H9 (cell line): ENCODE measurements at regions not wholly inside any gene's neighbourhood (a gene's known extent, or its start where the extent isn't known, plus 50 kb on each side); places are given as distances from the start of the nearest gene placed in this dataset.

Source experiments
- DNase-seq: peaks from one replicate; pipeline ENCODE4 v3.0.0-alpha.2; 2017
- H2AFZ ChIP-seq: one replicate; pipeline ENCODE4 v1.6.1; 2013; ENCODE audit warnings: mild to moderate bottlenecking, low read length, control low read depth, moderate library complexity
- H2AK5ac ChIP-seq: 2 replicates; pipeline ENCODE4 v1.6.1; 2013; ENCODE audit warnings: low read length, control low read depth, mixed read lengths; ENCODE audit not compliant: insufficient read length
- H2BK120ac ChIP-seq: one replicate; pipeline ENCODE4 v1.6.1; 2013; ENCODE audit warnings: low read depth, mild to moderate bottlenecking, low read length, control low read depth, inconsistent platforms; ENCODE audit not compliant: poor library complexity, severe bottlenecking
- H2BK12ac ChIP-seq: 2 replicates; pipeline ENCODE4 v1.6.1; 2013; ENCODE audit warnings: low read length, control low read depth, mixed read lengths, low read depth; ENCODE audit not compliant: insufficient read length
- H2BK15ac ChIP-seq: 2 replicates; pipeline ENCODE4 v1.6.1; 2013; ENCODE audit warnings: low read depth, low read length, control low read depth
- H2BK20ac ChIP-seq: one replicate; pipeline ENCODE4 v1.6.1; 2013; ENCODE audit warnings: low read depth, mild to moderate bottlenecking, low read length, control low read depth, inconsistent platforms; ENCODE audit not compliant: poor library complexity, severe bottlenecking
- H2BK5ac ChIP-seq: 2 replicates; pipeline ENCODE4 v1.6.1; 2013; ENCODE audit warnings: low read length, control low read depth, mixed read lengths; ENCODE audit not compliant: insufficient read length
- H3K14ac ChIP-seq: 2 replicates; pipeline ENCODE4 v1.6.1; 2013; ENCODE audit warnings: low read length, control low read depth; ENCODE audit not compliant: insufficient read depth
- H3K18ac ChIP-seq: 2 replicates; pipeline ENCODE4 v1.6.1; 2013; ENCODE audit warnings: low read depth, mild to moderate bottlenecking, mixed read lengths, low read length, control low read depth; ENCODE audit not compliant: insufficient read length
- H3K23ac ChIP-seq: 2 replicates; pipeline ENCODE4 v1.6.1; 2013; ENCODE audit warnings: low read length, control low read depth, mixed read lengths, low read depth; ENCODE audit not compliant: insufficient read length
- H3K23me2 ChIP-seq: 2 replicates; pipeline ENCODE4 v1.6.1; 2013; ENCODE audit warnings: low read depth, mild to moderate bottlenecking, mixed read lengths, low read length, control low read depth; ENCODE audit not compliant: insufficient read length, poor library complexity, severe bottlenecking
- H3K27ac ChIP-seq: 2 replicates; pipeline ENCODE4 v1.5.1; 2013; ENCODE audit warnings: low read length, control low read depth, mixed read lengths, low read depth; ENCODE audit not compliant: insufficient read length
- H3K27me3 ChIP-seq: 2 replicates; pipeline ENCODE4 v1.6.1; 2013; ENCODE audit warnings: low read length, control low read depth, inconsistent platforms; ENCODE audit not compliant: insufficient read depth
- H3K4ac ChIP-seq: 2 replicates; pipeline ENCODE4 v1.6.1; 2013; ENCODE audit warnings: low read depth, mild to moderate bottlenecking, control low read depth, inconsistent platforms, low read length, moderate library complexity
- H3K4me1 ChIP-seq: 2 replicates; pipeline ENCODE4 v1.6.1; 2013; ENCODE audit warnings: low read length, control low read depth, inconsistent platforms; ENCODE audit not compliant: insufficient read depth
- H3K4me2 ChIP-seq: 2 replicates; pipeline ENCODE4 v1.6.1; 2013; ENCODE audit warnings: low read length, control low read depth, mixed read lengths; ENCODE audit not compliant: insufficient read length, insufficient read depth
- H3K56ac ChIP-seq: 2 replicates; pipeline ENCODE4 v1.6.1; 2013; ENCODE audit warnings: low read depth, mild to moderate bottlenecking, mixed read lengths, low read length, control low read depth; ENCODE audit not compliant: insufficient read length
- H3K79me1 ChIP-seq: 2 replicates; pipeline ENCODE4 v1.6.1; 2013; ENCODE audit warnings: low read depth, mild to moderate bottlenecking, moderate library complexity, low read length, control low read depth, inconsistent platforms; ENCODE audit not compliant: insufficient read depth, poor library complexity, severe bottlenecking
- H3K79me2 ChIP-seq: 2 replicates; pipeline ENCODE4 v1.6.1; 2013; ENCODE audit warnings: low read length, control low read depth, inconsistent platforms; ENCODE audit not compliant: insufficient read depth
- H3K9ac ChIP-seq: 2 replicates; pipeline ENCODE4 v1.6.1; 2013; ENCODE audit warnings: low read length, control low read depth, mixed read lengths; ENCODE audit not compliant: insufficient read length; ENCODE audit errors: extremely low read depth
- H3K9me3 ChIP-seq: one replicate; pipeline ENCODE4 v1.6.1; 2013; ENCODE audit warnings: low read depth, low read length, inconsistent platforms; ENCODE audit not compliant: control insufficient read depth
- H3T11ph ChIP-seq: one replicate; pipeline ENCODE4 v1.6.1; 2013; ENCODE audit warnings: mild to moderate bottlenecking, low read length, control low read depth, inconsistent platforms
- H4K20me1 ChIP-seq: one replicate; pipeline ENCODE4 v1.6.1; 2013; ENCODE audit not compliant: control insufficient read depth, insufficient read length, insufficient read depth
- H4K5ac ChIP-seq: 2 replicates; pipeline ENCODE4 v1.6.1; 2013; ENCODE audit warnings: low read depth, mild to moderate bottlenecking, mixed read lengths, low read length, control low read depth; ENCODE audit not compliant: insufficient read length
- H4K8ac ChIP-seq: replicated peaks from 2 replicates; pipeline ENCODE4 v1.6.1; 2013; ENCODE audit warnings: low read length, control low read depth, mixed read lengths, low read depth; ENCODE audit not compliant: insufficient read length
- H4K91ac ChIP-seq: 2 replicates; pipeline ENCODE4 v1.6.1; 2013; ENCODE audit warnings: low read depth, mild to moderate bottlenecking, moderate library complexity, mixed read lengths, low read length, control low read depth; ENCODE audit not compliant: insufficient read length
- H3K27ac Mint-ChIP-seq, 3 experiments: 2 replicates in 2 of 3; 3 replicates in 1 of 3; pipeline ENCODE4 v1.8.0; 2020 to 2021; ENCODE audit warnings: mixed read lengths in 3 of 3, mild to moderate bottlenecking in 1 of 3, moderate library complexity in 1 of 3
- H3K27me3 Mint-ChIP-seq: 2 replicates; pipeline ENCODE4 v1.8.0; 2021; ENCODE audit warnings: low read depth, mild to moderate bottlenecking, moderate library complexity, mixed read lengths
- H3K36me3 Mint-ChIP-seq, 3 experiments: 2 replicates in 2 of 3; 3 replicates in 1 of 3; pipeline ENCODE4 v1.8.0; 2020 to 2021; ENCODE audit warnings: low read depth in 3 of 3, mixed read lengths in 3 of 3; ENCODE audit not compliant: insufficient read depth in 1 of 3
- H3K4me1 Mint-ChIP-seq, 2 experiments: 2 replicates each; pipeline ENCODE4 v1.8.0; 2020; ENCODE audit warnings: mixed read lengths in 2 of 2
- H3K4me3 Mint-ChIP-seq, 2 experiments: 2 replicates in 1 of 2; 3 replicates in 1 of 2; pipeline ENCODE4 v1.8.0; 2020 to 2021; ENCODE audit warnings: mild to moderate bottlenecking in 2 of 2, mixed read lengths in 2 of 2, moderate library complexity in 1 of 2
- H3K9me3 Mint-ChIP-seq, 2 experiments: 2 replicates in 1 of 2; 3 replicates in 1 of 2; pipeline ENCODE4 v1.8.0; 2020; ENCODE audit warnings: mild to moderate bottlenecking in 2 of 2, mixed read lengths in 2 of 2, moderate library complexity in 1 of 2
- WGBS: extraction: QIAGEN DNeasy Blood & Tissue Kit; methylation state at CpG from one replicate; pipeline ENCODE4 v1.1.7; 2013; ENCODE audit warnings: missing lambda C conversion rate, low lambda C conversion rate, mixed read lengths; ENCODE audit not compliant: insufficient read length; ENCODE audit errors: extremely low coverage; 5-methylcytosine and 5-hydroxymethylcytosine counted together
- TF ChIP-seq, protein P1 (sequence below): fragments of 200-600 bp; sonication (generic); conservative IDR thresholded peaks from 3 replicates; pipeline ENCODE4 v1.8.0; 2021; ENCODE audit warnings: antibody characterized with exemption, mild to moderate bottlenecking

DNA sequence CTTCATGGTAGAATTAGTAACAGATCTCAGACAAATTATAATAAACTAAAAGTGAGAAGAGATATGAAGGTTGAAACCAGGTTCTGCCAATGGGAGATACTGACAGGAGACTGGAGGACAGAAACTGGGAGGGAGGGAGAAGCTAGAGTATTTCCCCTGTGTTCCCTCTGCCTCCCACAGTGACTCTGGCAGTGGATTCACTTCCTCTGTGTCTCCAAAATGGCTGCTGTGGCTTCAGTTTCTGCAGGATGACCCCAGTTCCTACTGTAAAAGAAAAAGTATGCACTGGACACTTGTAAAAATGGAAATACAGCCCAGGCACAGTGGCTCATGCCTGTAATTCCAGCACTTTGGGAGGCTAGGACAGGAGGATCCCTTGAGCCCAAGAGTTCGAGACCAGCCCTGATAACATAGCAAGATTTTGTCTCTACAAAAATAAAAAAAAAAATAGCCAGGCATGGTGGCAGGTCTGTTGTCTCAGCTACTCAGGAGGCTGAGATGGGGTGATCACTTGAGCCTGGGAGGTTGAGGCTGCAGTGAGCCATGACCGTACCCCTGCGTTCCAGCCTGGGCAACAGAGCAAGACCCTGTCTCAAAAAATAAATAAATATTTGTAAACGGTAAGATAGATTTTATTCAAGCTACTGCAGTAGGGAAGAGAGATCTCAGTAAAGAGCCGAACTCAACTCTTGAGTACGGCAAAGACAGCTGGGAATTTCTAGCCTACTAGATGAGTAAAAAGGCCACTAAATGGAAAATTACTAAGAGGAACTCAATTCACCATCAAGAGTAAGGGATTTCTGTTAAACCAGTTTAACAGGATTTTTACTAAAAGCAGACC lies 156.6 kb upstream of the TRIM24 start:
- Histone ChIP-seq H3K4me2 (no peak overlapping the region), H3T11ph (no peak overlapping the region), H3K27ac (no peak overlapping the region), H4K91ac (no peak overlapping the region), H2BK15ac (no peak overlapping the region), H3K4me1 (no peaks in the 10 kb centered on the region; the same call in 1 of the 2 replicates), H2BK20ac (no peak overlapping the region), H2AFZ (no peak overlapping the region), H3K9ac (no peak overlapping the region), H3K23ac (no peak overlapping the region), H3K56ac (no peak overlapping the region), H2BK120ac (no peak overlapping the region), H3K23me2 (no peaks in the 10 kb centered on the region), H4K5ac (no peak overlapping the region), H4K8ac (no peak overlapping the region), H3K14ac (no peak overlapping the region), H3K4ac (no peak overlapping the region), H3K18ac (no peak overlapping the region), H3K79me2 (no peaks in the 10 kb centered on the region), H2BK5ac (no peak overlapping the region), H3K27me3 (no peaks in the 10 kb centered on the region), H3K79me1 (no peaks in the 10 kb centered on the region), H3K9me3 (no peaks in the 10 kb centered on the region), H2AK5ac (no peak overlapping the region), H2BK12ac (no peak overlapping the region), H4K20me1 (no peaks in the 10 kb centered on the region)
- Mint-ChIP-seq H3K27me3 (no peaks in the 10 kb centered on the region), H3K27ac (no peak overlapping the region), H3K9me3 (no peaks in the 10 kb centered on the region), H3K36me3 (peaks cover 0 to 5% (median 2%) of the 10 kb centered on the region in 3 experiments; a peak in 2 of 7 replicates), H3K4me1 (peaks cover 10 to 12% of the 10 kb centered on the region in 2 experiments), H3K4me3 (no peak overlapping the region)
- TF ChIP-seq, protein P1, sequence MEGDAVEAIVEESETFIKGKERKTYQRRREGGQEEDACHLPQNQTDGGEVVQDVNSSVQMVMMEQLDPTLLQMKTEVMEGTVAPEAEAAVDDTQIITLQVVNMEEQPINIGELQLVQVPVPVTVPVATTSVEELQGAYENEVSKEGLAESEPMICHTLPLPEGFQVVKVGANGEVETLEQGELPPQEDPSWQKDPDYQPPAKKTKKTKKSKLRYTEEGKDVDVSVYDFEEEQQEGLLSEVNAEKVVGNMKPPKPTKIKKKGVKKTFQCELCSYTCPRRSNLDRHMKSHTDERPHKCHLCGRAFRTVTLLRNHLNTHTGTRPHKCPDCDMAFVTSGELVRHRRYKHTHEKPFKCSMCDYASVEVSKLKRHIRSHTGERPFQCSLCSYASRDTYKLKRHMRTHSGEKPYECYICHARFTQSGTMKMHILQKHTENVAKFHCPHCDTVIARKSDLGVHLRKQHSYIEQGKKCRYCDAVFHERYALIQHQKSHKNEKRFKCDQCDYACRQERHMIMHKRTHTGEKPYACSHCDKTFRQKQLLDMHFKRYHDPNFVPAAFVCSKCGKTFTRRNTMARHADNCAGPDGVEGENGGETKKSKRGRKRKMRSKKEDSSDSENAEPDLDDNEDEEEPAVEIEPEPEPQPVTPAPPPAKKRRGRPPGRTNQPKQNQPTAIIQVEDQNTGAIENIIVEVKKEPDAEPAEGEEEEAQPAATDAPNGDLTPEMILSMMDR = no peak
- no CpG with 5 or more reads among the region's 6 CpGs for WGBS
- no peak for DNase-seq
